CD4-positive, alpha-beta T cell treated with Interleukin-10 for 1 hour (primary cell): ENCODE measurements at regions not wholly inside any gene's neighbourhood (a gene's known extent, or its start where the extent isn't known, plus 50 kb on each side); places are given as distances from the start of the nearest gene placed in this dataset.
"Not testable (repeated sequence)": the region's sequence is repeated elsewhere in the genome, so short reads cannot be mapped to it uniquely, and the experiment has no call there.

Source experiments
- DNase-seq: peaks from one replicate; pipeline ENCODE4 v3.0.0-alpha.2; 2020

- DNase-seq: no peak
Measured at GRCh38 chr4:112776535-112776934, 139.6 kb downstream of the LARP7 start.

DNA sequence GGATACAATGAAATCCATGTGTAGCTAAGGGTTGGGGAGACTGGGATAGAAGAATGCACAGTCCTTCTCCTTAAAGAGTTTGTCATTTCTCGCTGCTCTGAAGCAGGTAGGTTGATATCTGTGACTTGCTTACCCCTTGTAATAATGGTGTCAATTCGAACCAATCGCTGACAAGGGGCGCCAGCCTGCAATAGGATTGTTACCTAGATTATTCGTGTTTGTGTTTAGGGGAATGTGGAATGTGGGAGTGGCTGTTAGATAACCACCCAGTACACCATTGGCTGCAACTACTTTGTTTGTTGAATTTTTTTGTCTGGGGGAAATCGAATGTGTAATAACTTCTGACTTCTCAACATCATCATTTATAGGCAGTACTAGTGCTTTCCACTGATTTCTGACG, 141.6 kb downstream of the LARP7 start:
- DNase-seq: no peak

DNA sequence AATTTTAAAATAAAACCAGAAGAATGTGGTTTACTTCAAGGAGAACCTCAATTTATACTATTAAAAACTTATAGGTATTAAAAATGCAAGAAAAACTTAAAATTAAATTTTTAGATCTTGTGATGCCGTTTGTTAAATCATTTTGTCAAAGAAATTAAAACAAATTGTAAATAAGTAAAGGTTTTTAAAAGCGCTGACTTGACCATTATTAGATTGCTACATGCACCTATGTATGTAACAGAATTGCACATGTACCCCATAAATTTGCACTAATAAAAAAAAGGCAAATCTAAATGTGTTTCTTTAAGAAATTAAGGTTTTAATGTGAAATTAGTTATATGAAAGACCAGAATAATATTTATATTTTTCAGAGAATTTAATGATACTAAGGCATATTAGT, 156.1 kb downstream of the LARP7 start:
- no peak for DNase-seq

DNA sequence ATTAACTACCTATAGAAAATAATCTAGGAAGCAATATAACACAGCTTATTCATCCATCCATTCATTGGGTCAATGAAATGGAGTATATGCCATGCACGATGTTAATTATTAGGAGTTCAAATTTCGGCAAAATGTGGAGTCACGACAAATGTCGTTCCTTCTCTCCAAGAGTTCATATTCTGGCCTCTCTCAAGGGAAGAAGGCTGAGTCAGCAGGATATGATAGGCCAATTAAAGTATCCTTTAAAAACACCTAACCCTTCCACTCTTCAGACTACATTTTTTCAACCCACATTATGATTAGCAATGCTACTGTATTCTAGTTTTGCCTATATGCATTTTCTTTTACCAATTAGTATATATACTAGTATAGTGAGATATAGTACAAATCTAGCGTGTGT, 163.1 kb downstream of the LARP7 start:
- no peak for DNase-seq

- DNase-seq: no peak
Measured at GRCh38 chr4:112801341-112801740, 164.4 kb downstream of the LARP7 start.

- DNase-seq: no peak
Measured at GRCh38 chr4:112802780-112803179, 165.8 kb downstream of the LARP7 start.

DNA sequence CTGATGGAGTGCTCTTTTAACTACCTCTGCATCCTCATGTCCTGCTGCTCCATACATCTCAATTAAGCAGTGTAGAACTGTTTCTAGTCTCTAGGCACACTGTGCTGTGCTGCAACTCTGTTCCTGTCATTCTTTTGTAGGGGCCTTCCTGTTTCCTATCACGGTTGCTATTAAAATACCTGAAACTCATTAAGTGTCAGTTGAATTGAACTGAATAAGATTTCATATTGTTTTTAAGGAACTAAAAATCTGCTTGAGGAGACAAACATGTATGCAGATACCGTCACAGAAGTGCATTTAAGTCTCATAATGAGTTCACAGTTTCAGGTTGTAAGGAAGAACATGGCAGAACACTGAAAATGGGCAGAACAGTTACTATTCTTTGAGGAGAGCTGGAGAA, 170.1 kb downstream of the LARP7 start:
- no peak for DNase-seq

GRCh38 chr4:112808001-112808400, 171.1 kb downstream of the LARP7 start:
- no peak for DNase-seq

DNA sequence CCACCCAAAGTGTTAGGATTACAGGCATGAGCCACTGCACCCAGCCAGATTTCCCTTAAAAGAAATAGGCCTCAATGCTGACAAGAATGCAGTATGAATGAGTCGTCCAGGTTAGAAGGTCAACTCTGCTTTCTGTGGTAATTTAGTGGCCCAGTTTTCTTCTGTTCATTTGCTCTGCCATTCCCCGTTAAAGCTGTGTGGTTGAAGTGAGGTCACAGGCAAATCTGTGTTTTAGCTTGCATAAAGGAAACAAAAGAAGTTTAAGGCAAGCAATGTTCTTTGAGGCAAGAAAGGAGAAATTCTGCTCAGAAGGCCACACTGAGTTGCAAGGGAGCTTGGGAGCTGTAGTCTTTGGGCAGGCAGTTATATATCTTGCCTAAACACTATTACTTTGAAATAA, 176.8 kb downstream of the LARP7 start:
- no peak for DNase-seq

GRCh38 chr4:112817933-112818593, 181.1 kb downstream of the LARP7 start:
- no peak for DNase-seq

GRCh38 chr4:112818594-112818965, 181.6 kb downstream of the LARP7 start:
- no peak for DNase-seq

DNA sequence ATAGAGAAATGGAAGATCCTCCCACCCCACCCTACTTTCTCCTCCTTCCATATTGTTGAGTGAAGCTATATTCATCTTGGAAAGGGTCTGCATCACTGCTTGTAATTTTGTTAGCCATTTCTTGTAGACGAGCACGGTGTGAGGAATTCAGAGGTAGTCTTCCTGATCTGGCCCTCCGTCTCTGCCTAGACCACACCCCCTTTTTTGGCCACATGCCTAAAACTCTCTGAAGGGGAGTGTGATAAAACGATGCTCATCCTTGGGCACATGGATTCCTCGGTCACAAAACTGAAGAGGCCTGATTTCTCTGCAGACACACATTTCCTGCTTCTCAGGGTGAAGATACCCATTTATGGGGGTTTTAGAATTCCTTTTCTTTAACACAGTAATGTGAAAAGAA, 182.8 kb downstream of the LARP7 start:
- DNase-seq: no peak

DNA sequence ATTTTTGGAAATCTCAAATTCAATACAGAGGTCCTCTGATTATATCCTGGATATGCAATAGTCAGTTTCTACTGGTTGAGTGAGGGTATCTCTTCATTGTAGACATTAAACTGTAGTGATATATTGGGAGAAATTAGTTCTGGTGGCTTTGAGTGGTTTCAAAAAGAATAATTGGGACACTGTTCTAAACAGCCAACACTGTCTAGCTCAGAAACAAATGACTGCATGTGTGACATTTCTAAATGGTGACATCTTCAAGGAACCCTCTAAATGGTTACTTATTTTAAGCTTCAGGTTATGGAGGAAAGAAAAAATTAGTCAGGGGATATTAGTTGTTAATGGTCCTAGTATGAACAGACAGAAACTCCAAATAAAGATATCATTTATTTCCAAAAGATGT, 186.2 kb downstream of the LARP7 start:
- DNase-seq: no peak

DNA sequence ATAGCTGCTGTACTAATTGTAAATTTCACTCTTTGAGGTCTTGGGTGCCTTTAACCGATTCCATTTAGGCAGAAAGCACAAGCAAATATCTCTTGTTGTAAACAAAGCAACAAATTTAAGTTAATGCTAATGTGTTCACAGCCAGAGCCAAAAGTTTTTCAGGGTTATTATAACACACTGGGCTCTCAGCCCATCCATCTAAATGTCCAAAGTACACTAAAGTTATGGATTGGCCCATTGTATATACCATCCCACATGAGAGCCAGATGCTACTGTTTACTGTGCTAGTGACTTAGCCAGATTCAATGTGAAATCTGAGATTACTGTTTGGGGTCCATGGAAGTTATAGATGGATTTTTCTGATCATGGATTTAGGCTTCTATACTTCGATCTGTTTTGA, 186.7 kb downstream of the LARP7 start:
- DNase-seq: no peak

DNA sequence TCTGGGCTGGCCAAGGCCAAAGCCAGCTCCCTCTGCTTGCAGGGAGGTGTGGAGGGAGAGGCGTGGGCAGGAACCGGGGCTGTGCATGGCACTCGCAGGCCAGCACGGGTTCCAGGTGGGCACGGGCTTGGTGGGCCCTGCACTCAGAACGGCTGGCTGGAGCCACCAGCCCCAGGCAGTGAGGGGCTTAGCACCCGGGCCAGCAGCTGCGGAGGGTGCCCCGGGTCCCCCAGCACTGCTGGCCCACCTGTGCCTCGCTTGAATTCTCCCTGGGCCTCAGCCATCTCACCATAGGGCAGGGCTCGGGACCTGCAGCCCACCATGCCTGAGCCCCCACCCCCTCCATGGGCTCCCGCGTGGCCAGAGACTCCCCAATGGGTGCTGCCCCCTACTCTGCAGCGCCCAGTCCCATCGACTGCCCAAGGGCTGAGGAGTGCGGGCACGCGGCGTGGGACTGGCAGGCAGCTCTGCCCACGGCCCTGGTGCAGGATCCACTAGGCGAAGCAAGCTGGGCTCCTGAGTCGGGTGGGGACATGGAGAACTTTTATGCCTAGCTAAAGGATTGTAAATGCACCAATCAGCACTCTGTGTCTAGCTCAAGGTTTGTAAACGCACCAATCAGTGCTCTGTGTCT, 193.9 kb downstream of the LARP7 start:
- DNase-seq: no peak

DNA sequence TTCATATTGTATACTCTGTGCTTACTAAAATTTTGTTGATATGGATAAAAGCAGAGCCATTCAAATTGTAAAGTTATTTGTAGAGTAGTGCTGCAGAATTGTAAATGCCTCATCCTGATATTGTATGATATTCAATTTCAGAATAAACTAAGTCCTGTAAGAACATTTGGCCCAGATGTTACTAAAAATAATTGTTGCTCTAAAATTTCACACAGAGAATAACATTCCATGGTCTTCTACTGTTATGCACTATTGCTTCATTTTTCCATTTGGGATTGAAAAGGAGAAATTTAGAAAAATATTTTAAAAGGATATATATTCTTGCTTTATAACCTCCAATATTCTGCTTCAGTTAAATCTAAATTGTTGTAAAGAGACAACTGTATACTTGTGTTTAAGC, 195.6 kb downstream of the LARP7 start:
- no peak for DNase-seq

DNA sequence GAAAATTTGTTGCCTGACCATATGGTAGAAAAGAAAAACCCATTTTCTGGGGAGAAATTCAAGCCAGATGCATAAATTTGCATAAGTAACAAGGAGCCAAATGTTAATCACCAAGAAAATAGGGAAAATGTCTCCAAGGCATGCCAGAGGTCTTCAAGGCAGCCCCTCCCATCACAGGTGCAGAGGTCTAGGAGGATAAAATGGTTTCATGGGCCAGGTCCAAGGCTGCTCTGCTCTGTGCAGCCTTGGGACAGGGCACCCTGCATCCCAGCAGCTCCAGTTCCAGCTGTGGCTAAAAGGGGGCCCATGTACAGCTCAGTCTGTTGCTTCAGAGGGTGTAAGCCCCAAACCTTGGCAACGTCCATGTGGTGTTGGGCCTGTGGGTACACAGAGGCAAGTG, 200.0 kb downstream of the LARP7 start:
- DNase-seq: no peak

DNA sequence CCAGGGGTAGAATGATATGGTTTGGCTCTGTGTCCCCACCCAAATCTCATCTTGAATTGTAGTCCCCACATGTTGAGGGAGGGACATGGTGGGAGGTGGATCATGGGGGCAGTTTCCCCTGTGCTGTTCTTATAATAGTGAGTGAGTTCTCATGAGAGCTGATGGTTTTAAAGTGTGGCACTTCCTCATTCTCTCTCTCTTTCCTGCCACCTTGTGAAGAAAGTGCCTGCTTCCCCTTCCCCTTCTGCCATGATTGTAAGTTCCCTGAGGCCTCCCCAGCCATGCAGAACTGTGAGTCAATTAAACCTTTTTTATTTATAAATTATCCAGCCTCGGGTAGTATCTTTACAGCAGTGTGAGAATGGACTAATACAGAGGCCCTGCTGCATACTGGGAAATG, 201.1 kb downstream of the LARP7 start:
- not testable (repeated sequence) for DNase-seq

GRCh38 chr4:112840061-112840460, 203.1 kb downstream of the LARP7 start:
- DNase-seq: no peak

DNA sequence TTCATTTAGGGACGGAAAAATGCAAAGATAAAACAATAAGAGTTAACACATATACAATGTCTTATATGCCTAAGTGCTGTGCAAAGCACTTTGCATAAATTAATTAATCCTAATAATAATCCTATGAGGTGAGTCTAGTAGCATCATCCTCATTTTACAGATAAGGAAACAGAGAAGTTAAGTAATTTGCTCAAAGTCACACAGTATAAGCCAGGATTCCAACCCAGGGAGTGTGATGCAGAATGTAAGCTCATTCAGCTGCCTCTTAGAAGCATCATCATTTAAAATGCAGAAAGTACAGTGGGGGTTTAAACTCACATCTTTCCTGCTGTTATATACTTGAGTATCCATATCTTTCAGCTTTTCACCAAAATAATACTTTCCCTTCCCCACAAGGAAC, 203.7 kb downstream of the LARP7 start:
- no peak for DNase-seq

DNA sequence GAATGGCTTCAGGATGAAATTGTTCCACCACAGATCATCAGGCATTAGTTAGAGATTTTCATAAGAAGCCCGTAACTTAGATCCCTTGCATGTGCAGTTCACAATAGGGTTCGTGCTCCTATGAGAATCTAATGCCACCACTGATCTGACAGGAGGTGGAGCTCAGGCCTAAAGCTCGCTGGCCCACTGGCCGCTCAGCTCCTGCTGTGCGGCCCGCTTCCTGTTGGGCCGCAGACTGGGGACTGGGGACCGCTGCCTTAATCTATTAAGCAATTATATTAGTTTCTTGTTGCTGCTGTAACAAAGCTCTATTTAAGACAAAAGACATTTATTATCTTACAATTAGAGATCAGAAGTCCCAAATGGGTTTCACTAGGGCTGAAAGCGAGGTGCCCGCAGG, 205.6 kb downstream of the LARP7 start:
- DNase-seq: no peak

GRCh38 chr4:112845386-112845785, 204.1 kb upstream of the ANK2 start:
- no peak for DNase-seq

DNA sequence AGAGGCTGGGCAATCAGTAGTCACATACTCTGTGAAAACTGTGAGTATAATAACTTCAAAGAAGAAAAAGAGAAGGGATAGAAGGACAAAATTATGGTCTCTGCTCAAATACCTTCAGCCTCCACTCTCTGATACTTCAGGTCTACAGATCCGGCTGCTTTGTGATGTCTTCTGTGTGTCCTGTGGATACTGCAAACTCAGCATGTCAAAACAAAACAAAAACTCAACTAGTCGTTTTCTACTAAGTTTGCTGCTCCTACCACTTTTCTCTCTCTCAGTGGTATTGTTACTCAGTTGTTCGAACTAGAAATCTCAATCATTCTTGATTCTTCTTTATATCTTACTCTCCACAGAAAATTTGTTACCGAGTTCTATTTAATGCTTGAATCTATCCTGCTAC, 202.4 kb upstream of the ANK2 start:
- DNase-seq: no peak

DNA sequence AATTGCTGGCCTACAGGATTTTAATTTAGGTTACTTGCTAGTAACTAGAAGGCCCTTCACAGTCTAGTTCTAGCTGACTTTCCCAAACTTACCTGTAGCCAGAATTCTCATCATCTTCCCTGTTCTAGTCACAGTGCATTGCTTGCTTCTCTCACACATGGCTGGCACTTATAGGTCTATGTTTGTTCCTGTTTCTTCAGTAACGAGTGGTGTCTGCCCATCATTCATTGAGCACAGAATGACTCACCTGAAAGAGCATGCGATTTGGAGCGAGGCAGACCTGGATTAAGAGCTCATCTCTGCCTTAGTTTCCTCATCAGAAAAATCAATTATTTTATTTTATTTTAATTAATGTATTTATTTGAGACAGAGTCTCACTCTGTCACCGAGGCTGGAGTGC, 201.7 kb upstream of the ANK2 start:
- DNase-seq: no peak

DNA sequence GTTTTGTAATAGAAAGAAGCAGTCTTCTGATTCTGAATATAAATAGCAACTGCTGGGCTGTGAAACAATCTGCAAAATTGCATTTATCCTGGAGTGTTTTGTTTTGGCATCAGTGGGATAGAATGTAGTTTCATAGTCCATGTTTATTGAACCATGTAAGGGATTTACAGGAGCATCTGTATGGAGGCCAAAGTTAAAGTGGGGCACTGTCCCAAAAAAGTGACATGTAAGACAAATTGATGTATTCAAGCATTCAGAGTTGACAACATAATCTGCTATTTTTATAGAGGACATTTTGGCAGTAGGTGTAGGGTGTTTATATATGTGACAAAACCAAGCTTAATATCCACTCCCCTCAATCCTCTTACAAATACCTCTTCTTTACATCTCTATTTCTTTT, 200.5 kb upstream of the ANK2 start:
- no peak for DNase-seq
